T-cell (primary cell): ENCODE measurements at regions not wholly inside any gene's neighbourhood (a gene's known extent, or its start where the extent isn't known, plus 50 kb on each side); places are given as distances from the start of the nearest gene placed in this dataset.

Source experiments
- ATAC-seq, 4 experiments: fragments of 200-7000 bp in 3 of 4; fragments of 150-1000 bp in 1 of 4; cut with Tn5 transposase; replicated peaks in 1 of 4; 1 replicate in 3 of 4; 2 replicates in 1 of 4; pipeline ENCODE4 v1.10.0; 2021; ENCODE audit warnings: moderate library complexity in 3 of 4, mild to moderate bottlenecking in 2 of 4, moderate number of reproducible peaks in 1 of 4
- CTCF ChIA-PET, 2 donors: fragments of 300-600 bp; sonication (Branson Sonifier 250); formaldehyde crosslinking; loops; one replicate each; lab custom pipeline; 2022; ENCODE audit warnings: antibody characterized with exemption in 2 of 2; lab: Charles Lee
- POLR2A ChIA-PET, 2 donors: fragments of 300-600 bp; sonication (Branson Sonifier 250); formaldehyde crosslinking; loops; one replicate each; lab custom pipeline; 2022; ENCODE audit warnings: antibody characterized with exemption in 2 of 2; lab: Charles Lee
- DNase-seq, 35 experiments: peaks; one replicate each; pipeline versions ENCODE4 v3.0.0 to v3.0.0-alpha.2; 2013 to 2023
- H3K27ac ChIP-seq: one replicate; pipeline ENCODE4 v1.5.1; 2013; ENCODE audit warnings: low read length
- H3K27me3 ChIP-seq, 2 experiments: replicated peaks in 1 of 2; 1 replicate in 1 of 2; 2 replicates in 1 of 2; pipeline versions ENCODE4 v1.6.1 to v1.7.0; 2013; ENCODE audit warnings: low read length in 1 of 2, mixed read lengths in 1 of 2; ENCODE audit not compliant: control insufficient read depth in 2 of 2, insufficient read depth in 2 of 2; ENCODE audit errors: extremely low read depth in 1 of 2
- H3K36me3 ChIP-seq, 2 donors: 1 replicate in 1 of 2; 2 replicates in 1 of 2; pipeline versions ENCODE4 v1.6.1 to v1.7.0; 2013; ENCODE audit warnings: low read length in 1 of 2; ENCODE audit not compliant: control insufficient read depth in 2 of 2, insufficient read depth in 1 of 2; ENCODE audit errors: extremely low read depth in 1 of 2
- H3K4me1 ChIP-seq, 2 experiments: 1 replicate in 1 of 2; 2 replicates in 1 of 2; pipeline versions ENCODE4 v1.6.1 to v1.7.0; 2013; ENCODE audit warnings: low read length in 2 of 2, mixed read lengths in 1 of 2; ENCODE audit not compliant: insufficient read depth in 2 of 2, control insufficient read depth in 1 of 2; ENCODE audit errors: extremely low read depth in 1 of 2
- H3K4me3 ChIP-seq, 2 donors: 1 replicate in 1 of 2; 2 replicates in 1 of 2; pipeline versions ENCODE4 v1.5.1 to v1.7.0; 2013; ENCODE audit warnings: mild to moderate bottlenecking in 2 of 2, low read length in 1 of 2, moderate library complexity in 1 of 2; ENCODE audit not compliant: control insufficient read depth in 1 of 2; ENCODE audit errors: extremely low read depth in 1 of 2
- H3K9me3 ChIP-seq: 2 replicates; pipeline ENCODE4 v1.7.0; 2013
- H3K27ac Mint-ChIP-seq, 2 donors: one replicate each; pipeline ENCODE4 v1.8.0; 2020 to 2021; ENCODE audit warnings: mild to moderate bottlenecking in 2 of 2, mixed read lengths in 2 of 2
- H3K27me3 Mint-ChIP-seq, 2 donors: one replicate each; pipeline ENCODE4 v1.8.0; 2021 to 2022; ENCODE audit warnings: mixed read lengths in 2 of 2
- H3K36me3 Mint-ChIP-seq: one replicate; pipeline ENCODE4 v1.8.0; 2021; ENCODE audit warnings: mixed read lengths
- H3K4me1 Mint-ChIP-seq, 3 donors: one replicate each; pipeline ENCODE4 v1.8.0; 2020 to 2022; ENCODE audit warnings: mixed read lengths in 3 of 3, mild to moderate bottlenecking in 1 of 3
- H3K4me3 Mint-ChIP-seq, 3 donors: one replicate each; pipeline ENCODE4 v1.8.0; 2020 to 2022; ENCODE audit warnings: mild to moderate bottlenecking in 3 of 3, mixed read lengths in 3 of 3, moderate library complexity in 3 of 3
- H3K9me3 Mint-ChIP-seq, 3 donors: one replicate each; pipeline ENCODE4 v1.8.0; 2020 to 2022; ENCODE audit warnings: mixed read lengths in 3 of 3
- whole genome bisulfite sequencing: methylation state at CpG from one replicate; pipeline ENCODE4 v1.1.5; 2013; ENCODE audit warnings: missing lambda C conversion rate; ENCODE audit not compliant: insufficient coverage; 5-methylcytosine and 5-hydroxymethylcytosine counted together

DNA sequence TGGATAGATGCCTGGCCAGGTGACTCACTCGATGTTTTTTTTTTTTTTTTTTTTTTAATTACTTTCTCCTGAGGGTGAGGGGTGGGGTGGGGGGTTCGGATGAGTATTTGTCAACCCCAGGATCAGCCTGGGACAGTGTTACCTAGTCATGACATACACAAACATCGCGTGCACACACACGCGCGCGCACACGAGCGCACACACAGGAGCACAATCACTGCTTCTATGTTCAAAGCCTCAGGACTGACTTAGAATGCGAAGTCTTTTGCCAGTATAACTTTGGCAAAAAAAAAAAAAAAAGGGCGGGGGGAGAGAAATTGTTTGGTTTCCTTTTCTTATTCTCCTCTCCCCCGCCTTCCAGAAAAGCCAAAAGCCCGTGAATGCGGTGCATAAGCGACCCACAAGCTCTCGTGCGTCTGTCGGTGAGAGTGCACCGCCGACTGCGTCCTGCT, 115.0 kb upstream of the TEX13C start:
- Mint-ChIP-seq H3K4me3 (peak overlapping the region; percentile 47 to 74 (median 67)), H3K9me3 (no peaks in the 10 kb centered on the region), H3K27me3 (peaks cover 34 to 44% of the 10 kb centered on the region in 2 donors), H3K36me3 (no peaks in the 10 kb centered on the region), H3K27ac (no peak overlapping the region), H3K4me1 (peaks cover 25 to 27% (median 25%) of the 10 kb centered on the region in 3 donors)
- POLR2A ChIA-PET: no interaction called here
- DNase-seq: no peak
- Histone ChIP-seq H3K27me3 (peaks cover 4 to 38% of the 10 kb centered on the region in 2 experiments), H3K36me3 (no peaks in the 10 kb centered on the region), H3K4me3 (peak overlapping the region; percentile 42 to 77), H3K27ac (no peak overlapping the region), H3K4me1 (peaks cover 2 to 31% of the 10 kb centered on the region in 2 experiments), H3K9me3 (no peaks in the 10 kb centered on the region)
- ATAC-seq: peak in 1 of 4 experiments; percentile 16
- 0% methylated on average over 3 of the region's 22 CpGs for WGBS
- CTCF ChIA-PET: no interaction called here

DNA sequence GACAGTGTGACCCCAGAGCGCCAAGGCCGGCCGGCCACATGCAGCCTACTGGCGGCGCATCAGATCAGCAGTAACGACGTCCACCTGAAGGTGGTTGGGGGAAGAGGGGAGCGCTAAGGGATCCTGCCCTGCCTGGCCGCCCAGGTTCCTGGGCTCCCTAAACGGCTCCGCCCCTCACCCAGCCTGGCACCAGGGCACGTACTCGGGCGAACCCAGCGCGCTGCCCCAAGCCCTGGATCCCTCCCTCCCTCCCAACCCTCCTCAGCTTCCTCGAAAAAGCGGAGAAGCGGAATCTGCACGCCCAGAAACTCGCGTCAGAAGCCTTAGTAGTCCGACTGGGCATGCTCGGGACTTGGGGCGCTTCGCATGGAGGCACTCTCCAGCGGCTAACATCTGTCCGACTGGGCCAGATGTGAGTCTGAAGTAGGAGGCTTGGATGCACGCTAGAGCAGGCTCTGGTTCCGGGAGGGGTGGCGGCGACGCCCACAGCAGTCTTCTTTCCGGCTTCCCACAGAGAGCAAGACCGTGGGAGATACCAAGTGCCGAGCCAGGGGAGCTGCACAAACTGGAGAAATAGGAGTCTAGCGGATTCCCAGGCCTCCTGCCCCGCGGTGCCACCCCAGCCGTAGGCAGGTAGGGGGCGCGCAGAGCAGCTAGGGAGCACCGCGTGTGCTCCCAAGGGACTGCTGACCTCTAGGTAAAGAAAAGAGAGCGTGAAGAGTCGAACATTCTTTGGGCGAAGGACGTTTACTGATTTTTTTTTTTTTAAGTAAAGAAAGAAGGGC, 114.3 kb upstream of the TEX13C start:
- peak overlapping the region; percentile 67 to 74 (median 69) for H3K4me3 Mint-ChIP-seq
- CTCF ChIA-PET: no interaction called here

DNA sequence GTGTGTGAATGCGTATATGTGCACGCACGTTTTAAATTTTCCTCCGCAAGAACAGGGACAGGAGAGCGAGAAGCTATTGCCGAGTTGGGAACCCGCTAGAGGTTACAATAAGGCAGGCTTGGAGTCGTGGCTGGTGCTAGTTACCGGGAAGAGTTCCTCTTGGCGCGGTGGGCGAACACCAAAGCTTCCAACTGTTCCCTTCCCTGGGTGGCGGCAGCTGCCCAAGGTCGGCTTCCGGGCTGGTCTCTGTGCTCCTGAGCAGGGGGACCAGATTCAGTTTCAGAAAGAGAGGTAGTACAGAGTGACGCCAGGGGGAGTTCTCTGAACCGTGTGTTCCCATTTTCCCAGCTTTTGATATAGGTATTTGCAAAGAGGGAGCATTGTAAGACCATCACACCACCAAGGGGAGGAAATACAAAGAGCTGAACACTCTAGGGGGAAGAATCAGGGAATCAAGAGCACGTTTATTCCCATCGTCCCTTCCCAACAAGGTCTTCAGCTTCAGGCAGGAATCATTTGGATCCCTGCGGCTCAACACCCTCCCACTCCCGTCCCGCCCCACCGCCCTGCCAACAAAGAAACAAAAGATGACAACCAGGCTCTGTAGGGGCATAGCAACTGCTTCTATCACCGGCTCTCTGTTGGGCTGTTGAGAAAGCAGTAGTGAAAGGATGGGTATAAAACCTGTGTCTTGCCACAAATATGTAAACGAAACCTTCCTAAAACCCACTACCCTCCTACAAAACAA, 113.6 kb upstream of the TEX13C start:
- 5% methylated on average over 8 of the region's 25 CpGs for WGBS
- Mint-ChIP-seq H3K4me1 (peaks cover 25 to 27% (median 25%) of the 10 kb centered on the region in 3 donors), H3K27me3 (peaks cover 34 to 44% of the 10 kb centered on the region in 2 donors), H3K36me3 (no peaks in the 10 kb centered on the region), H3K9me3 (no peaks in the 10 kb centered on the region), H3K4me3 (peak overlapping the region; percentile 67 to 74 (median 69)), H3K27ac (no peak overlapping the region)
- Histone ChIP-seq H3K4me3 (peak overlapping the region; percentile 42 to 77), H3K27ac (no peak overlapping the region), H3K4me1 (peaks cover 2 to 31% of the 10 kb centered on the region in 2 experiments), H3K27me3 (peaks cover 4 to 38% of the 10 kb centered on the region in 2 experiments), H3K9me3 (no peaks in the 10 kb centered on the region), H3K36me3 (no peaks in the 10 kb centered on the region)
- DNase-seq (peak in 1 of 35 experiments; percentile 0), ATAC-seq (no peak)
- ChIA-PET POLR2A (no interaction called here), CTCF (no interaction called here)

More for the DNA sequence above, 114.3 kb upstream of the TEX13C start:
- DNase-seq (peak in 4 of 35 experiments; percentile 1 to 11 (median 2)), ATAC-seq (peak; percentile 34 to 54 (median 38))
- H3K4me3 ChIP-seq: peak overlapping the region; percentile 42 to 77
- peaks cover 25 to 27% (median 25%) of the 10 kb centered on the region in 3 donors for H3K4me1 Mint-ChIP-seq
- WGBS: 1% methylated on average over 35 of the region's 48 CpGs
- no peaks in the 10 kb centered on the region for H3K9me3 Mint-ChIP-seq
- H3K27ac ChIP-seq: no peak overlapping the region
- no peaks in the 10 kb centered on the region for H3K36me3 Mint-ChIP-seq
- peaks cover 34 to 44% of the 10 kb centered on the region in 2 donors for H3K27me3 Mint-ChIP-seq
- no peaks in the 10 kb centered on the region for H3K36me3 ChIP-seq
- H3K27ac Mint-ChIP-seq: no peak overlapping the region
- peaks cover 4 to 38% of the 10 kb centered on the region in 2 experiments for H3K27me3 ChIP-seq
- H3K9me3 ChIP-seq: no peaks in the 10 kb centered on the region
- H3K4me1 ChIP-seq: peaks cover 2 to 31% of the 10 kb centered on the region in 2 experiments
- POLR2A ChIA-PET: no interaction called here

- Mint-ChIP-seq H3K4me1 (peaks cover 8 to 9% (median 8%) of the 10 kb centered on the region in 3 donors), H3K27me3 (peaks cover 15 to 29% of the 10 kb centered on the region in 2 donors), H3K27ac (no peak overlapping the region), H3K9me3 (no peaks in the 10 kb centered on the region), H3K4me3 (no peak overlapping the region), H3K36me3 (no peaks in the 10 kb centered on the region)
- DNase-seq (no peak), ATAC-seq (no peak)
- peaks cover 0 to 11% of the 10 kb centered on the region in 2 experiments for H3K27me3 ChIP-seq
- no CpG with 5 or more reads among the region's 1 CpG for WGBS
- H3K36me3 ChIP-seq: no peaks in the 10 kb centered on the region
- H3K27ac ChIP-seq: no peak overlapping the region
- ChIA-PET POLR2A (no interaction called here), CTCF (no interaction called here)
- H3K4me1 ChIP-seq: peaks cover 0 to 5% of the 10 kb centered on the region in 2 experiments
- no peak overlapping the region for H3K4me3 ChIP-seq
- no peaks in the 10 kb centered on the region for H3K9me3 ChIP-seq
Observed at GRCh38 chrX:125210146-125210545, 109.5 kb upstream of the TEX13C start.

DNA sequence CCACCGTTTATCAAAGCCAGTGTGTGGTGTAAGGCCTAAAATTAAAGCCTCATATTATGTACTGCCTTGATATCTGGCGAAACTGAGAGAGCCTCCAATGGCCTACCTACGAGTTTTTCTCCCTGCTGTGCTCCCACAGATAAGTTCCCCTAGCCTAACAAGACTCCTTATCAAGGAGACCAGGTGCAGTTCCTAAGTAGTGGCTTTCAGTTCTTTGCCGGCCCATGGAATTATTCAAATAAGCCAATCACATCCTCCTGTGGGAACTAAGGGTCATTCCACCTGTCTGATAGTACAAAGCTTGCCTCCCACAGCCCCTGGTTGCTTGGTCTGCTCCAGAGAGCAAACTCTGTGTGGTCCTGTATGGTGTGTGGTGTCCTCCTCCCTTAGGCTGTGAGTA, 99.8 kb upstream of the TEX13C start:
- ChIA-PET POLR2A (no interaction called here), CTCF (no interaction called here)
- Mint-ChIP-seq H3K36me3 (no peaks in the 10 kb centered on the region), H3K9me3 (no peaks in the 10 kb centered on the region), H3K4me1 (no peaks in the 10 kb centered on the region), H3K27ac (no peak overlapping the region), H3K27me3 (peaks cover 0 to 12% of the 10 kb centered on the region in 2 donors), H3K4me3 (no peak overlapping the region)
- H3K9me3 ChIP-seq: no peaks in the 10 kb centered on the region
- no CpG with 5 or more reads among the region's 4 CpGs for WGBS
- no peak overlapping the region for H3K27ac ChIP-seq
- H3K27me3 ChIP-seq: no peaks in the 10 kb centered on the region
- no peaks in the 10 kb centered on the region for H3K36me3 ChIP-seq
- ATAC-seq (no peak), DNase-seq (no peak)
- no peaks in the 10 kb centered on the region for H3K4me1 ChIP-seq
- no peak overlapping the region for H3K4me3 ChIP-seq

GRCh38 chrX:125236955-125237354, 82.7 kb upstream of the TEX13C start:
- Histone ChIP-seq H3K9me3 (no peaks in the 10 kb centered on the region), H3K4me3 (no peak overlapping the region), H3K27me3 (no peaks in the 10 kb centered on the region), H3K4me1 (no peaks in the 10 kb centered on the region), H3K27ac (no peak overlapping the region), H3K36me3 (no peaks in the 10 kb centered on the region)
- H3K4me1 Mint-ChIP-seq: peaks cover 0 to 7% (median 2%) of the 10 kb centered on the region in 3 donors
- ChIA-PET CTCF (no interaction called here), POLR2A (no interaction called here)
- no peaks in the 10 kb centered on the region for H3K36me3 Mint-ChIP-seq
- DNase-seq: no peak
- no peaks in the 10 kb centered on the region for H3K9me3 Mint-ChIP-seq
- no peak for ATAC-seq
- no peak overlapping the region for H3K27ac Mint-ChIP-seq
- no peak overlapping the region for H3K4me3 Mint-ChIP-seq
- WGBS: no CpG with 5 or more reads among the region's 1 CpG
- H3K27me3 Mint-ChIP-seq: peaks cover 0 to 14% of the 10 kb centered on the region in 2 donors
